ENCODE measurements at regions not wholly inside any gene's neighbourhood (a gene's known extent, or its start where the extent isn't known, plus 50 kb on each side); places are given as distances from the start of the nearest gene placed in this dataset.

DNA sequence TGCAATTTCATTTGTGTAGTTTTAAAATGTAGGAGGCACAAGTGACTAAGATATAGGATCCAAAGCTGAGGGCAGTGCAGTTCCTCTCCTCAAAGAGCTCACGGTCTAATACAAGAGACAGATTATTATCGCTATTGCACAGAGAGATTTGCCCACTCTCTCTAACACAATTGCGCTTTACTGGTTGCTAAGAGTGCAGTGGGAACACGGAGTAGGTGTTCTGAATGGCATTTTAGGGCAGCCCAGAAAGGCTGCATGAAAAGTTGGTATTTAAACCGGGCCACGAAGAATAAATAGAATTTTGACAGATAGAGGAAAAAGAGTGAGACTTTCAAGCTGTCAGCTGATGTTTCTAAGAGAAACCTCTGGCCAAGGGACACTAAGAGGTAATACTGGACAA is 79.5 kb downstream of the BLID start:
- ChIA-PET CTCF (ENCODE audit: unreplicated experiment) (no interaction called here), POLR2A (no interaction called here)
- Histone ChIP-seq H3K79me2 (ENCODE audit: insufficient read depth, low read depth, low read length) (no peaks in the 10 kb centered on the region), H3K4me2 (ENCODE audit: low read length) (no peak overlapping the region), H2AFZ (ENCODE audit: low read length) (no peak overlapping the region), H4K20me1 (ENCODE audit: insufficient read depth, low read length) (no peaks in the 10 kb centered on the region), H3K36me3 (ENCODE audit: insufficient read depth, low read length) (no peaks in the 10 kb centered on the region), H3K9me2 (ENCODE audit: insufficient read depth, low read length) (no peaks in the 10 kb centered on the region), H3K4me1 (ENCODE audit: insufficient read depth, low read length, poor library complexity, severe bottlenecking) (no peaks in the 10 kb centered on the region), H3K4me3 (ENCODE audit: low read depth, low read length, poor library complexity, severe bottlenecking) (no peak overlapping the region), H3K27ac (ENCODE audit: low read depth, low read length, poor library complexity, severe bottlenecking) (no peak overlapping the region), H3K9me3 (ENCODE audit: low read length) (no peaks in the 10 kb centered on the region)
- no peak for TF ChIP-seq EZH2phosphoT487 (IDR thresholded peaks at IDR 0.05; ENCODE audit: borderline replicate concordance, low read depth, low read length)
- TF ChIP-seq, protein P1, sequence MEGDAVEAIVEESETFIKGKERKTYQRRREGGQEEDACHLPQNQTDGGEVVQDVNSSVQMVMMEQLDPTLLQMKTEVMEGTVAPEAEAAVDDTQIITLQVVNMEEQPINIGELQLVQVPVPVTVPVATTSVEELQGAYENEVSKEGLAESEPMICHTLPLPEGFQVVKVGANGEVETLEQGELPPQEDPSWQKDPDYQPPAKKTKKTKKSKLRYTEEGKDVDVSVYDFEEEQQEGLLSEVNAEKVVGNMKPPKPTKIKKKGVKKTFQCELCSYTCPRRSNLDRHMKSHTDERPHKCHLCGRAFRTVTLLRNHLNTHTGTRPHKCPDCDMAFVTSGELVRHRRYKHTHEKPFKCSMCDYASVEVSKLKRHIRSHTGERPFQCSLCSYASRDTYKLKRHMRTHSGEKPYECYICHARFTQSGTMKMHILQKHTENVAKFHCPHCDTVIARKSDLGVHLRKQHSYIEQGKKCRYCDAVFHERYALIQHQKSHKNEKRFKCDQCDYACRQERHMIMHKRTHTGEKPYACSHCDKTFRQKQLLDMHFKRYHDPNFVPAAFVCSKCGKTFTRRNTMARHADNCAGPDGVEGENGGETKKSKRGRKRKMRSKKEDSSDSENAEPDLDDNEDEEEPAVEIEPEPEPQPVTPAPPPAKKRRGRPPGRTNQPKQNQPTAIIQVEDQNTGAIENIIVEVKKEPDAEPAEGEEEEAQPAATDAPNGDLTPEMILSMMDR (conservative IDR thresholded peaks at IDR 0.05; ENCODE audit: low read length), result no peak
- no peak for DNase-seq (ENCODE audit: low spot score)
- intact Hi-C loops (cut with micrococcal nuclease; ENCODE audit: unreplicated experiment), result no loop called here
- BruUV-seq (replicated peaks), result no TSS peak

DNA sequence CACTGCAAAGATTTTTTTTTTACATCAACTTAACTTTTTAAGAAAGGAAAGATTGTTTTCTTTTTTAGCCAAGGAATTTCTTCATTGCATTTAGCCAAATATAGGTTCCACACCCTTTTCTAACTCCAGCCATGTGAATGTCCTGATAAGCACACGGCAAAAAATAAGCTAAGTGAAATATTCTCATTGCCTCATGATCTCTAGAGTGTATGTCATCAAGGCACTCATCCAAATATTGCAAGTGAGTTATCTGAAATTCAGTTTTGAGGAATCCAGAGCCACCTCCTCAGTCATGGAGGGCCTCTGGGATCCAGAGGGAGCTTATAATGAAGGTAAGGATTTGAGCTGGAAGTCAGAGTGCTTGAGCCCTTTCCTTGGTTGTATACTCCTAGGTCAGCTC is 80.0 kb downstream of the BLID start:
- H3K4me3 ChIP-seq (ENCODE audit: low read depth, low read length, poor library complexity, severe bottlenecking), result no peak overlapping the region
- POLR2A ChIA-PET, result no interaction called here
- no TSS peak for BruUV-seq (replicated peaks)

DNA sequence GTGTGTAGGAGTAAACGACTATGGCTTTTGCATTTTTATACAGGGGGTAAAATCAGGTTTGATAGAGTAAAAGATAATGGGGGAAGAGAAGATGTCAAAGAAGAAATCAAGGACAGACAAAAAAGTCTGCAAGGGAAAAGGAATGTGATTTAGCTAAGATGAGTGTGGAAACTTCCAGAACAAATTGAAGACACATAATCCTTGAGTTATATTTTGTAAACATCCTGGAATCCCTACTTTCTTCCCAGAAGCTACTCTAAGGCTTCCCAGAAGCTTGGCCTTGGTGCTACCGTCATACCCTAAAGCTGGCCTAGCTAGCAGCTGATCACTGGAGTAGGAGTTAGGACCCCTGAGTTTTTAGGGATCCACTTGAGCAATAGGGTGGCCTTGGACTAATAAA is 82.4 kb downstream of the BLID start:
- no peaks in the 10 kb centered on the region for H3K9me2 ChIP-seq (ENCODE audit: insufficient read depth, low read length)

More for the DNA sequence above, 80.0 kb downstream of the BLID start:
- H3K9me2 ChIP-seq (ENCODE audit: insufficient read depth, low read length), result no peaks in the 10 kb centered on the region
- H3K36me3 ChIP-seq (ENCODE audit: insufficient read depth, low read length), result no peaks in the 10 kb centered on the region
- no peaks in the 10 kb centered on the region for H3K9me3 ChIP-seq (ENCODE audit: low read length)
- no peaks in the 10 kb centered on the region for H3K4me1 ChIP-seq (ENCODE audit: insufficient read depth, low read length, poor library complexity, severe bottlenecking)
- TF ChIP-seq, protein P1 (conservative IDR thresholded peaks at IDR 0.05; ENCODE audit: low read length), result no peak
- TF ChIP-seq EZH2phosphoT487 (IDR thresholded peaks at IDR 0.05; ENCODE audit: borderline replicate concordance, low read depth, low read length), result no peak
- H3K27ac ChIP-seq (ENCODE audit: low read depth, low read length, poor library complexity, severe bottlenecking), result no peak overlapping the region
- no peaks in the 10 kb centered on the region for H3K79me2 ChIP-seq (ENCODE audit: insufficient read depth, low read depth, low read length)
- CTCF ChIA-PET (ENCODE audit: unreplicated experiment), result no interaction called here
- H2AFZ ChIP-seq (ENCODE audit: low read length), result no peak overlapping the region
- no peak overlapping the region for H3K4me2 ChIP-seq (ENCODE audit: low read length)
- intact Hi-C loops (cut with micrococcal nuclease; ENCODE audit: unreplicated experiment), result no loop called here
- DNase-seq (ENCODE audit: low spot score), result no peak
- H4K20me1 ChIP-seq (ENCODE audit: insufficient read depth, low read length), result no peaks in the 10 kb centered on the region

More for the DNA sequence above, 82.4 kb downstream of the BLID start:
- Histone ChIP-seq H3K27ac (ENCODE audit: low read depth, low read length, poor library complexity, severe bottlenecking) (no peak overlapping the region), H3K36me3 (ENCODE audit: insufficient read depth, low read length) (no peaks in the 10 kb centered on the region), H3K4me3 (ENCODE audit: low read depth, low read length, poor library complexity, severe bottlenecking) (no peak overlapping the region), H3K4me2 (ENCODE audit: low read length) (no peak overlapping the region), H4K20me1 (ENCODE audit: insufficient read depth, low read length) (no peaks in the 10 kb centered on the region), H3K9me3 (ENCODE audit: low read length) (no peaks in the 10 kb centered on the region), H3K79me2 (ENCODE audit: insufficient read depth, low read depth, low read length) (no peaks in the 10 kb centered on the region), H3K4me1 (ENCODE audit: insufficient read depth, low read length, poor library complexity, severe bottlenecking) (no peaks in the 10 kb centered on the region), H2AFZ (ENCODE audit: low read length) (no peak overlapping the region)
- no peak for TF ChIP-seq EZH2phosphoT487 (IDR thresholded peaks at IDR 0.05; ENCODE audit: borderline replicate concordance, low read depth, low read length)
- TF ChIP-seq, protein P1 (conservative IDR thresholded peaks at IDR 0.05; ENCODE audit: low read length), result no peak
- intact Hi-C loops (cut with micrococcal nuclease; ENCODE audit: unreplicated experiment), result no loop called here
- DNase-seq (ENCODE audit: low spot score), result no peak
- POLR2A ChIA-PET, result interaction anchor here (0.6 kb wide), 1 partner anchor 218 kb away, joined by 3 read pairs; no protein-coding TSS in a partner anchor
- no TSS peak for BruUV-seq (replicated peaks)
- CTCF ChIA-PET (ENCODE audit: unreplicated experiment), result no interaction called here
